ENCODE measurements at regions not wholly inside any gene's neighbourhood (a gene's known extent, or its start where the extent isn't known, plus 50 kb on each side); places are given as distances from the start of the nearest gene placed in this dataset.

GRCh38 chr1:80910426-80910825 is 890.3 kb upstream of the ADGRL2 start:
- Histone ChIP-seq H3K9ac (ENCODE audit: insufficient read depth in 1 of 2, low read length in 2 of 2) (no peak overlapping the region), H3K4me3 (no peak overlapping the region), H3K4me1 (ENCODE audit: control insufficient read depth in 5 of 5, insufficient read depth in 5 of 5, low read length in 5 of 5) (peaks cover 0 to 6% (median 0%) of the 10 kb centered on the region in 5 donors), H3K36me3 (ENCODE audit: control insufficient read depth in 4 of 4, insufficient read depth in 4 of 4, low read length in 4 of 4) (no peaks in the 10 kb centered on the region), H3K27ac (ENCODE audit: low read depth in 1 of 2, low read length in 1 of 2) (no peak overlapping the region), H3K9me3 (ENCODE audit: control insufficient read depth in 4 of 4, insufficient read depth in 3 of 4, low read length in 3 of 4) (peaks cover 0 to 3% (median 0%) of the 10 kb centered on the region in 4 donors), H3K27me3 (ENCODE audit: control insufficient read depth in 3 of 3, insufficient read depth in 3 of 3, low read length in 2 of 3) (no peaks in the 10 kb centered on the region)
- 89 to 96% methylated on average over 2 of the region's 2 CpGs for WGBS, 2 donors
- DNase-seq (no peak), ATAC-seq (ENCODE audit: insufficient read depth, low FRiP score) (no peak)
- TF ChIP-seq CTCF (IDR thresholded peaks at IDR 0.05; ENCODE audit: control extremely low read depth, extremely low read depth) = no peak

GRCh38 chr1:80909172-80909784 is 891.5 kb upstream of the ADGRL2 start:
- Histone ChIP-seq H3K4me3 (no peak overlapping the region), H3K36me3 (ENCODE audit: control insufficient read depth in 4 of 4, insufficient read depth in 4 of 4, low read length in 4 of 4) (no peaks in the 10 kb centered on the region), H3K4me1 (ENCODE audit: control insufficient read depth in 5 of 5, insufficient read depth in 5 of 5, low read length in 5 of 5) (peaks cover 0 to 6% (median 0%) of the 10 kb centered on the region in 5 donors), H3K9ac (ENCODE audit: insufficient read depth in 1 of 2, low read length in 2 of 2) (no peak overlapping the region), H3K9me3 (ENCODE audit: control insufficient read depth in 4 of 4, insufficient read depth in 3 of 4, low read length in 3 of 4) (peaks cover 0 to 3% (median 0%) of the 10 kb centered on the region in 4 donors), H3K27me3 (ENCODE audit: control insufficient read depth in 3 of 3, insufficient read depth in 3 of 3, low read length in 2 of 3) (no peaks in the 10 kb centered on the region), H3K27ac (ENCODE audit: low read depth in 1 of 2, low read length in 1 of 2) (no peak overlapping the region)
- 73 to 79% methylated on average over 5 of the region's 5 CpGs for WGBS, 2 donors
- DNase-seq (no peak), ATAC-seq (ENCODE audit: insufficient read depth, low FRiP score) (no peak)
- no peak for TF ChIP-seq CTCF (IDR thresholded peaks at IDR 0.05; ENCODE audit: control extremely low read depth, extremely low read depth)

- Histone ChIP-seq H3K4me1 (ENCODE audit: control insufficient read depth in 5 of 5, insufficient read depth in 5 of 5, low read length in 5 of 5) (peaks cover 0 to 22% (median 6%) of the 10 kb centered on the region in 5 donors), H3K9me3 (ENCODE audit: control insufficient read depth in 4 of 4, insufficient read depth in 3 of 4, low read length in 3 of 4) (no peaks in the 10 kb centered on the region), H3K27me3 (ENCODE audit: control insufficient read depth in 3 of 3, insufficient read depth in 3 of 3, low read length in 2 of 3) (no peaks in the 10 kb centered on the region), H3K4me3 (no peak overlapping the region), H3K36me3 (ENCODE audit: control insufficient read depth in 4 of 4, insufficient read depth in 4 of 4, low read length in 4 of 4) (no peaks in the 10 kb centered on the region), H3K9ac (ENCODE audit: insufficient read depth in 1 of 2, low read length in 2 of 2) (no peak overlapping the region), H3K27ac (ENCODE audit: low read depth in 1 of 2, low read length in 1 of 2) (no peak overlapping the region)
- no peak for ATAC-seq (ENCODE audit: insufficient read depth, low FRiP score)
- TF ChIP-seq CTCF (IDR thresholded peaks at IDR 0.05; ENCODE audit: control extremely low read depth, extremely low read depth) = no peak
- WGBS, 2 donors = 69 to 74% methylated on average over 3 of the region's 3 CpGs
- DNase-seq = no peak
These were observed 903.9 kb upstream of the ADGRL2 start for GRCh38 chr1:80896781-80897356.

Measured in lung (tissue), 11 donors.